Activated T-cell treated with anti-CD3 and anti-CD28 coated beads for 48 hours (primary cell): ENCODE measurements at regions not wholly inside any gene's neighbourhood (a gene's known extent, or its start where the extent isn't known, plus 50 kb on each side); places are given as distances from the start of the nearest gene placed in this dataset.

Source experiments
- DNase-seq: peaks from one replicate; pipeline ENCODE4 v3.0.0-alpha.2; 2020; ENCODE audit warnings: low read depth

DNA sequence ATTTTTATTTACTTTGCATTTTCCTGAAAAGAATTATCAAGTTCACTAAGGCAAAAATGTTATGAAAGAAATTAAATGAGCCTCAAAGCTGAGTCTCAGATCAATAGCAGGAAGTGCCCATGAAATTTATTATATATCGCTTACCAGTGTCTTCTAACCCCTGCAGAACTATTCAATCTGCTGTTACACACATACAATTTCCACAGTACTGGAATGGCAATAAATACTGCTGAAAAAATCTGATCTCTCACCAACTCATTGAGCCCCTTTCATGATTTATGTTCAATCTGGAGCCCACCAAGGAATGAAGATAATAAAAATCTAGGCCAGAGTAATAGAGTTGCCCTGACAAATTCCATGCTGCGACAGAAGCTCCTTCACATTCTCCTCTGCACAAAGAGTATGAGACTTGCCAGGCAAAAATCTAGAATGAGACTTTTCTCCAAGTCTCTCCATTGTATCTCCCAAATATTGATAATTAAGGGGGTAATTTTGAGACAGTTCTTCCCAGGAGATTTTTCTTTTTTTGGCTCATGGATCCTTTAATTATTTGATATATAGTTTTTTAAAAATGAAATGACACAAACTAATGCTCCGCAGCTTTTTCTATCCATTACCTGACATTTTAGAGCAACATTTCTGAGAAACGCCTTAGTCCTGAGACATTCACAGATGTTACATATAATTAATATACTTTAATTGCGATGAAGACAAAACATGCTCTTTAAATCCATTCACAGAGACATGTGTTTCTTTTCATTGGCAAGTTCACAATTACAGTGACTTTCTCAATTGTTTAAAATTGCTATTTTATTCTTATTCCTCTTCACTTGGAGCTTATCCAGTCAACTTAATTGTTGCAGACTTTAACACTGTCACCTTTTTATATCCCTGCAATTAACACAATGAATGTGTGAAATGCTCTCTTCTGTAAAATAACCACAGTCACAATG is 1020.4 kb downstream of the CBLN2 start:
- DNase-seq: no peak

DNA sequence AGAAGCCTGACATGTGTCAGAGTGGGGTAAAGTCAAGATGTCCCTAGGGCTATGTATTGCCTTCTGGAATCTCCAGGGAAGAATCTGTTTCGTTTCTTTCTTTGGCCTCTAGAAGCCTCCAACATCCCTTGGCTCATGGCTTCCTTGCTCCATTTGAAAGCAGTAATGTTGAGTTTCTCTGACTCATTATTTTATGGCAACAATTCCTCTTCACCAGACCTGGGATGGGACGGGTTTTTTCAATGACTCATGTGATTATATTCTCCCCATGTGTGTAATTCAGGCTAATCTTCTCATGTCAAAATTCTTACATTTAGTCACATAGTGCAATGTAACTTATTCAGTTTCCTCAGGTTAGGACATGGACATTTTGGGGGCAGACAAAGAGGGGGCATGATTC is 1038.6 kb downstream of the CBLN2 start:
- no peak for DNase-seq

DNA sequence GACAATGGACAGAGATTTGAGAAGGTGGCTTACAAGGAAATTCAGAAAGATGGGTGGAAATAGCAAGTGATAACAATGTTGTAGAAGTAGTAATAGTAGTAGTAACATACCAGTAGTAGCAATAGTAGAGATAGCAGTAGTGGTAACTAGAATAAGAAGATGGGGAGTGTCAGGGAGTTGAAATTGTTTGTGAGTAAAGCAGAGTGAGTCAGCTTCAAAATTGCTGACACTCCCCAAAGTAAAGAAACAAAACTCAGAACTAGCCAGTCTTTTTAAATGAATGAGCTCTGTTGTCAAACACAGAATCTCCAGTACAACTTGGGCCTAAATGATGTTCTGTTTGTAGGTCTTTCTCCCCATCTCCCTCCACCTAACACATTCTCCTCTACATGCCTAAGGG is 1040.9 kb downstream of the CBLN2 start:
- DNase-seq: no peak

GRCh38 chr18:71485611-71486010 is 1058.5 kb downstream of the CBLN2 start:
- DNase-seq: no peak

DNA sequence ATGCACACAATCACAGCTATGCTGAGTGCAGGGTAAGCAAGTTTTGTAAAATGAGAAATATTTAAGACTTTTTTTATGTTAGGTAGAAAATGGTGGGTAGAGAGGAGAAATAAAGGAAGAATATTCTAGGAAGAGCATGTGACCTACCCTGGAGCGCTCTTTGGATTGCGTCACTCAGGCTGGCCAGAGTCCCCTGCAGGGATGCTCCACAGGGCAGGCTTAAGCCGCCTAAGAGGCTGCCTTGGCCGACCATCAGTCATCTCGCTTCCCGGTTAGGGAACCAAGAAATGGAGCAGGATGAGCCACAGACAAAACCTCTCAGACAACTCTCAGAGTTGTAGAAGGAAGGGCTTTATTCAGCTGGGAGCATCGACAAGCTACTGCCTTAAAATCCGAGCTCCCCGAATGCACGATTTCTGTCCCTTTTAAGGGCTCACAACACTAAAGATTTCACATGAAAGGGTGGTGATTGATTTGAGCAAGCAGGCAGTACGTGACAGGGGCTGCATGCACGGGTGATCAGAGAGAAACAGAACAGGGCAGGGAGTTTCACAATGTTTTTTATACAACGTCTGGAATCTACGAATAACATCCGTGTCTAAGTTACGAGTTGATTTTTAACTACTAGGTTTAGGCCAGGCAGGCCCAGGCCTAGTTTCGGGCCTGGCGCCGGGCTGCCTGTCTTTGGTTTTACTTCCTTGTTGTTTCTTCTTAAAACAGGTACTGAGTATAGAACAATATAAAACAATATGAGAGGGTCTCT is 1072.0 kb downstream of the CBLN2 start:
- DNase-seq: no peak

DNA sequence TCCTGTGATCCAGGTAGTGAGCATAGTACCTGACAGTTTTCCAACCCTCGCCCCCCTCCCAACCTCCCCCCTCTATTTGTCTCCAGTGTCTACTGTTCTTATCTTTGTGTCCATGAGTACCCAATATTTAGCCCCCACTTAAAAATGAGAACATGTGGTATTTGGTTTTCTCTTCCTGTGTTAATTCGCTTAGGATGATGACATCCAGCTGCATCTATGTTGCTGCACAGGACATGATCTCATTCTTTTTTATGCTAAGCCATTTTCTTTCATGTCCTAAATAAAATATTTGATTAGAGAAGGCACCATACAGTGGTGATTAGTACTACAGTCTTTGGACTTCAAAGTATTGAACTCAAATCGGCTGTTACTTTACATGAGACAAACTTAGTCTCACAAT is 1087.9 kb downstream of the CBLN2 start:
- no peak for DNase-seq

DNA sequence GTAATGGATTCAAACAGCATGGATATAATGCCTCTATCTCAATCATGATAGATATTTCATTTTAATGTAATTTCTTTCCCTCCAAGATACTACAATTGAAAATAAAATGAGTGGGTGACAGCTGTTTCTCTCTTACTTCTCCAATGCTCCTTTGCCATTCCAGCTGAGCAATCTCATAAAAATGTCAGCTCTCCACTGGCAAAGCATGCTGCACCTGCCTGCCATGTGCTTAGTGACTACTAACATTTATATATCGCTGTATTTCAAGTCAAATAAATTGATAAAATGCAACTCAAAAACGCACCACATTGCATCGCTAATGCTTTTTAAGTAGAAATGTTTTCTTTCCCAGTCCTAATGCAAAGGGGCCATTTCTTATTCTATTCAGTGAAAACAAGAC is 1093.9 kb downstream of the CBLN2 start:
- no peak for DNase-seq

GRCh38 chr18:71443706-71444480 is 1100.2 kb downstream of the CBLN2 start:
- DNase-seq: no peak

- DNase-seq: no peak
These were observed 1101.4 kb downstream of the CBLN2 start for GRCh38 chr18:71442731-71443141.

DNA sequence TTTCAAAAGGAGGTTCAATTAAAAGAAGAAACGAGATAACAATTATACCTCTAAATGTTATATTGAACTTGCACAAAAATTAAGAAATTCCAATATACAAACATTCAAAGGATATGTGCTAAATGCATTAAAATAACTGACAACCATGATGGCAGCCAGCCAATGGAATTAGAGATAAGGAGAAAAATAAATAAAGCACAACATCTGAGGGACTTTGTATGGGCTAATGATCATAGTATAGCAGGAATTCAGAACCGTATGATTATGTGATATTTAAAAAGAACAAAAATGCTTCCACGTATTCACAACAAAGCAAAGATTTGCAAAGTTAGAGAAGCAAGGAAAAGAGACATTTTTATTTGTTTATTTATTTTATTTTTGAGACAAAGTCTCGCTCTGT is 1103.0 kb downstream of the CBLN2 start:
- DNase-seq: no peak

- DNase-seq: no peak
These were observed 1106.6 kb downstream of the CBLN2 start for GRCh38 chr18:71437511-71437910.

- no peak for DNase-seq
These were observed 1110.8 kb downstream of the CBLN2 start for GRCh38 chr18:71433373-71433772.

DNA sequence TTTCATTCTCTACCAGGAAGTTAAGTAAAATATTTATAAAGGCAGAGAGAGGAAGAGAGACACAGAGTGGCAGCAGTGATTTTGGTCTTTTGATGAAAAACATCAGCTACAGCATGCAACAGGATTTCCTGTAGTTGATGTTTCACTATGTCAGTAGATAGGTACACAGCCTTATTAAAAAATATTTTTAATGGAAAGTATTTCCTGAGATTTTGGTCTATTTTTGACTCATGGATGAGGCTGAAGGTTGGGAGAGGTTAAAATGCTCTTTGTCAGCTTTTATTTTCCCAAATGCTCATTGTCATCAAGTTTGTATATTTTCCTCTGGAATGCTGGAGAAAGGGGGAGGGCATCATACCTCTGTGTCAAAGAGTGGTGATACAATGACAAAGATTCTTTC is 1112.5 kb downstream of the CBLN2 start:
- no peak for DNase-seq

DNA sequence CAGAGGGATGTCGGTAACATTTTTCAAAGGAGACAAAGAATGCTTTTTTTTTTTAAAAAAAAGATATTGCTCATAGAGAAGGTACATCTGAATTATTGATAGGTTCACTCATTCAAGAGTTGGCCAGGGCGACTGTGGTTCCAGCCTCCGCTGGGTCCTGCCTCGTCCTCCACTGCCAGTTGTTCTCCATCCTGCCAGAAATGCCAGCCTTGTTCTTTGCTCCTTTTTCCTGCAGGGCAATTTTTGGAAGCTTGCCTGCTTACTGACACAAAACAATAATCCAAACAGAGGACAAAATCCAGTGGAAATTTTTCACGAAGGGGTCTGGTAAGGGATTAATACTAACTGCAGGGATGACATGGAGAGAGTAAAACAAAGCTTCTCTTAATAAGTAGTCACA is 1113.0 kb downstream of the CBLN2 start:
- no peak for DNase-seq

- no peak for DNase-seq
These were observed 1117.7 kb downstream of the CBLN2 start for GRCh38 chr18:71426441-71426840.

GRCh38 chr18:71405169-71405809 is 1116.4 kb downstream of the SOCS6 start:
- DNase-seq: no peak

DNA sequence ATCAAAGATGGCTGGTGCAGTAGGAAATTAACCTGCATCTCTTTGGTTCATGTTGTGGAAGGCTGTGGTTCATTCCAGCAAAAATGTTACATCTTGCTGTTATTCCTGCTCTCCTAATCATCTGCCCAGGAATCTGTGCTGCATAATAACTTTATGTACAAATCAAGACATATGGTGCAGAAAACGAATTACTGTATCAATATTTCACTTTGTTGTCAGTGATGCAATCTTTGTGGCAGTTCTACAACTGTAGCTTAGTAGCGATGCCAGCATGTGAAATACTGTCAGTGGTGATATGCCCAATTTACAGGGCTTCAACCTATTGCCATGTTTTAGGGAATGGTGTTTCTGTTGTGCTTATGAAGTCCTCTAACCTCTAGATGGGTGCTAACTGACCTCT is 1114.7 kb downstream of the SOCS6 start:
- no peak for DNase-seq

DNA sequence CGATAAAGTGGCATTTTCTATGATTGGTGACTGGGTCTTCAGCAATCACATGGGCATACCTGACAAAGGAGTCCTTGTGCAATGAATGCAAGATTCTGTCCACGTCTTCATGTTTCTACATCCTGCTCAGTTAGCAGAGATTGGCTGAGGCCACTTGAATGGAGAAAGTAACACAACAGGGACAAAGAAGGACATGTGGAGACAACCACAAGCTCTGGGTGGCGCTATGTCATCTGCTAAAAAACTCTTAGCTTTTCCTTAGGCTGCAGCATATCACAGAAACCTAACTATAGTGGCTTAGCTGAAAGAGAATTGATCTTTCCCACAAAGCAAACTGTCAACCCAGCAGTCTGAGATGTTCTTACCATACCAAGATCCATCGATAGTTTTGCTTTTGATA is 1109.7 kb downstream of the SOCS6 start:
- no peak for DNase-seq

DNA sequence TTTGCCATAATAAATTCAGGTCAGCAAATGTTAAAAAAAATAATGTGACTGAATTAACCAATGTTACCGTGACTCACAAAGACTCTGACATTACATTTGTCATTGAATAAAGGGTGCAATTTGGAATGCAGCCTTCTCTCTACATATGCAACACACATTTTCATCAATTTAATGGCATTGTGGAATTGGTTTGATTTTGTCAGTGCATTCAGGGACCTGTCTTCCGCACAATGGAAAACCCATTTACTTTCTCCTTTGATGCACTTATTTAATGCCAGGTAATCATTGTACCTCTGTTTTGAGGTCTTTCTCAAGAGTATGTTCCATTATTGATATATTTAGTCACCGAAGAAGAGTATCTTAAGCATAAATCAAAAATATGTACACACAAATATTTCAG is 1099.3 kb downstream of the SOCS6 start:
- DNase-seq: no peak

DNA sequence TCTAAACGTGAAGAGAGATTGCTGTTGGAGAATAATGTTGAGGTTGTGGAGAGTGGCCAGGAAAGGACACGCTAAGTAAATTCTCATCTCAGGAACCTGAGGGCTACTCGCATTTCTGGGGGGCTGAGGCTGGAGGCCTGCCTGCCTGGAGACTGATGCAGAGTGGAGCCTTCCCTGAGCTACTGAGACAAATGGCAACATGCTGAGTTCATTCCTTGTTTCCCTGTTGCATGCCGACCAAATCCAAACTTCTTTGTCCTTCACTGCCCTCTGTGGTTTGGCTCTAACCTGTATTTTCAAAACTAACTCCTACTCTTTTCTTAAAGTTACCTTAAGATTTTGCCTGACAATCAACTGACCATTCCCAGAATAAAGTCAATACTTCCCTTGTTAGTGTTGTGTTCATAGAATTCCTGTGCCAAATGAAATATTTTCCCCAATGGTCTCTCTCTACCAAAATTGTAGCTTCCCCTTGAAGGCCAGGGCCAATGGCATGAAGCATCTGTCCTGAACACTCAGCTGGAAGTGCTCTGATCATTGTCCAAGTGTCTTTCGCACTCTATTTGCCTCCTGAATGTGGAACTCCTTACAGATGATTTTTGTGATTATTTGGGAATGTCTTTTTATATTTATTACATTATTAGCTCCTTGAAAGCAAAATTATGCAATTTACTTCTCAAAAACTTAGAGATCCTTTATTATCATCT is 1085.6 kb downstream of the SOCS6 start:
- no peak for DNase-seq

DNA sequence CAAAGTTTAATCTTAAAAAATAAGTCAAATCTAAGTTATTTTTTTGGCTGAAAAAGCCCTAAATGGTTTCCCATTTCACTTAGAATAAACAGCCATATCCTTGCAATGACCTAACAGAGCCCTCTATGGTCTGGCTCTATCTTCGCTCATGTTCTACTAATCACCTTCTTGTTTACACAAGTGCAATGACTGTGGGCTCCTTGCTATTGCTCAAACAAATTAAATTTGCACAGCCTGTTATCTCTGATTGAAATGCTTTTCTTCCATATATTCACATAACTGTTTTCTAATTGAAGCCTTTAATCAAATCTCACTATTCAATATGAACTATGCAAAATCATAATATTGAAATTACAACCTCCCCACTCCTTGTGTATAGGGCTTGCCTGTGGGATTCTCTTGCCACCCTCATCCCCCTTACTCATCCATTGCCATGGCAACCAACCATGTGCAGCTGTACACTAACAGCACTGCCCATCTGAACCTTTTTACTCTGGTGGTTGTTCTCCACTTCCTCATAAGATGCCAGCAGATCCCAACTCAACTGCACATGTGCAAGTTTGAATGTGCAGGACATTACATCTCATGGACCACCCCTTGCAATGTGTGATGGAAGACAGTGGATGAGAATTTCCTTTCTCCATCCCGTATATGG is 1083.2 kb downstream of the SOCS6 start:
- no peak for DNase-seq
